Activated CD4-positive, alpha-beta T cell treated with anti-CD3 and anti-CD28 coated beads, Interleukin-2, amount 50 U/mL, for 24 hours (primary cell): ENCODE measurements at regions not wholly inside any gene's neighbourhood (a gene's known extent, or its start where the extent isn't known, plus 50 kb on each side); places are given as distances from the start of the nearest gene placed in this dataset.

ENCODE experiments used
- DNase-seq, 2 donors: peaks; one replicate each; pipeline ENCODE4 v3.0.0-alpha.2; 2020; ENCODE audit warnings: low read depth in 1 of 2, low spot score in 1 of 2

DNA sequence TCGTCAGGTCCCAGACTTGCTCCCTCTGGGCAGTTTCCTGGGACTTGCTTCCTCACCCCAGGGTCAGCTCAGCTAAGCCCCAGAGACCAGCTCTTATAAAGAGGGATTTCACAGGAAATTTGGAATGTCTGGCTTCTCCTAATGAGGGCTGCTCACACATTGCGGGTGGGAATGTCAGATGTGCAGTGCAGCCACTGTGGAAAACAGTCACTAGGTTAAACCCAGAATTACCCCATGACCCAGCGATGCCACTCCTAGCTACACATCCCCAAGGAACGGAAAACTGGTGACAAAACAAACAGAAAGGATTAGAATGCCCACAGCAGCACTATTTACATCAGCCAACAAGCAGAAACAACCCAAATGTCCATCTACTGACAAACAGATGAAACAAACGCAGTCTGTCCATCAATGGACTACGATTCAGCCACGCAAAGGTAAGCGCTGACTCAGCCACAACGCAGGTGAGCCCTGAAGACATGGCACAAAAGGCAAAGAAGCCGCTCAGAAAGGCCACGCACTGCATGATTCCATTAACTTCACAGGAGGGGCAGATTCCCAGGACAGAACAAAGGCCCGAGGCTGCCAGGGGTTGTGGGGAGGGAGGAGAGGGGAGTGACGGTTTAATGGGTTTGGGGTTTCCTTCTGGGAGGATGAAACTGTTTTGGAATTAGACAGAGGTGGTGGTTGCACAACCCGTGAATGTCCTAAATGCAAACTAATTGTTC, 63.0 kb downstream of the NCOR2 start:
- DNase-seq: no peak

DNA sequence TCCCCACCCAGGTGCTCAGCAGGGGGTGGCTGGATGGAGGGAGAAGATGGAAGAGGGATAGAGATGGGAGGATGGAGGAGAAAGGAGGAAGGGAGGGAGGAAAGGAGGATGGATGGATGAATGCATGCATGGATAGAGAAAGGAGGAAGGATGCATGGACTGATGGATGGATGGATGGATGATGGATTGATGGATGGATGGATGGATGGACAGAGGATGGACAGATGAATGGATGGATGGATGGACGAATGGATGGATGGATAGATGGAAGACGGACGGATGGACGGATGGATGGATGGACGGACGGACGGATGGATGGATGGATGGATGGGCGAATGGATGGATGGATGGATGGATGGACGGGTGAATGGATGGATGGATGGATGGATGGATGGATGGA, 64.1 kb downstream of the NCOR2 start:
- DNase-seq: no peak

DNA sequence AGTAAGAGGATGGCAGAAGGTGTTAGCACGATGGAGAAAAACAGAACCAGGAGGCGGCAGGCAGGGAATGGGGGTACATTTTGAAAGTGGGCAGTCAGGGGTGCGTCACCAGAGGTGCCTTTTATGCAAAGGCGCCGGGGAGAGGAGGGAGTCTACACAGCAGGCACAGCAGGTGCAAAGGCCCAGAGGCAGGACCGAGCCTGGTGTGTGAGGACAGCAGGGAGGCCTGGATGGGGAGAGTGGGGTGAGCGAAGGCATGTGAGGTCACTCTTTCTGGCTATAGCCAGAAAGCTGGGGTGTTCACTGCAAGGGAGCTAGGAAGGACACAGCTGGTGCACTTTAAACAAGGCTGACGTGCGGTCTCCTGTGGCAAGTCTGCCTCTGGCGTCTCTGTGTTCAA, 65.0 kb downstream of the NCOR2 start:
- DNase-seq: no peak

DNA sequence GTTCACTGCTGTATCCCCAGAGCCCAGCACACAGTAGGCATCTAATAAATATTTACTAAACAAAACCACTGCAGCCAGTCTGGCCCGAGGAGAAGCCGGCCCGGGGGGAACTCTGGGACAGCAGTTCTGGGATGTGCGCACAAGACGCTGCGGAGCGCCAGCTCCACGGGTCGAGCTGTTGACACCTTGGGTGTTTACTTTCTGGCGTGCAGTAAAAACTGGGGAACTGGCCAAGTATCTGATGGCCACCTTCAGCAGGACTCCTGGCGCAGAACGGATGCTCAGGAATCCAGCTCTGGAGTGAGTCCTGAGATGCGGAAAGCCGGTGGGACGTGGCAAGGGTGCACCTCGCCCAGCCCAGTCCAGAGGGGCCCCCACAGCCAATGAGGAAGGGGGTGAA, 65.6 kb downstream of the NCOR2 start:
- no peak for DNase-seq

DNA sequence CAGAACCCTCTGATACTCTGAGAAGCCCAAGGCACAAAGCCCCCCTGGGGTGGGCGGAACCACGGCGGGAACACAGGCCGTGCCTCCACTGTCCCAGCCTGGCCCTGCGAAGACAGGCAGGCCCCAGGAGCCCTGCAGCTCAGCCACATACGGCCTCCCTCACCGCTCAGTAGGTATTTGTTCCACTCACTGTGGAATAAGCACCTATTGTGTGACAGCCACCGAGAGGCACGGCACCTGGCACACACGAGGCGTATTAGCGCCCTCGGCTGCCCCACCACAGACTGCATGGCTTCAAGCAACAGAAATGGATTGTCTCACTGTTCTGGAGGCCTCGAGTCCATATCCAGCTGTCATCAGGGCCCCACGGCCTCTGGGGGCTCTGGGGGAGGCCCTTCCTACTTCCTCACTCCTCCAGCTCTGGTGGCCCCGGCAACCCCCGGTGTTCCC, 66.3 kb downstream of the NCOR2 start:
- no peak for DNase-seq

DNA sequence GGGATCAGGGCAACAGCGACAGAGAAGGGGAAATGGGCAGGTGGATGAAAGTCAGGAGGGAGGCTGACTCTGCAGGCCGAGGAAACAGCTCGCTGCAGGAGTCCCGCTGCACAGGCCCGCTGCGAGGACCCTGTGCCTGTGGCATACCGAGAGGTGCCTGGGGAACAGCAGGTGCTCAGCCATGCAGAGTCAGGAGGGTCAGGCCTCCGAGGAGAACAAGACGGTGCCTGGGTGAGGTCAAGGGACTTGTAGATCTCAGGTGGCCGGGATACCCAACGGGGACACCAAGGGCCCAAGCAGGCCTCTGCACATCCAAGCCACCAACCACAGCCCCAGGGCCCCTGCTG, 67.5 kb downstream of the NCOR2 start:
- DNase-seq: no peak

DNA sequence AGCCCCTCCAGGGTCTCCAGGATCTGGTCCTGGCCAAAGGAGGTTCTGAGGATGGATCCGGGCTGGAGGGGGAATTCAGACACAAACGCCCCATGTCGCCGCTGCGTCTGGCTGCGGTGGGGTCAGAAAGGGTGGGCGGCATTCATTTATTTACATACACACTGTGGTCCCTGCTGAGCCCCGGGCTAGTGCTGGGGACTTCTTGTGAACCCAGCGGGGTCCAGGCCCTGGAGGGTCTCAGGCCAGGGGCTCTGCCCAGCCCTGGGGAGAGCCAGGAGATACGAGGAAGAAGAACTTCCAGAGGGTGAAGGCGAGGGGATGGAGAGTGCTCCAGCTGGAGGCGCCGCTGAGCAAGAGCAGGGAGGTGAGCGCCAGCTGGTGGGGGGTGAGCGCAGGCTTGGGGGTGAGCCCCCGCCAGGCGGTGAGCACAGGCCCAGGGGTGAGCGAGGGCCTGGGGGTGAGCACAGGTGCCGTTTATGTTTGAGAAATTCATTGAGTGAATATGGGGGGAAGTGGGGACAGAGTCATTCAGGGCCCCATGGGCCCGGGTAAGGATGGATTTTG, 68.1 kb downstream of the NCOR2 start:
- DNase-seq: no peak

DNA sequence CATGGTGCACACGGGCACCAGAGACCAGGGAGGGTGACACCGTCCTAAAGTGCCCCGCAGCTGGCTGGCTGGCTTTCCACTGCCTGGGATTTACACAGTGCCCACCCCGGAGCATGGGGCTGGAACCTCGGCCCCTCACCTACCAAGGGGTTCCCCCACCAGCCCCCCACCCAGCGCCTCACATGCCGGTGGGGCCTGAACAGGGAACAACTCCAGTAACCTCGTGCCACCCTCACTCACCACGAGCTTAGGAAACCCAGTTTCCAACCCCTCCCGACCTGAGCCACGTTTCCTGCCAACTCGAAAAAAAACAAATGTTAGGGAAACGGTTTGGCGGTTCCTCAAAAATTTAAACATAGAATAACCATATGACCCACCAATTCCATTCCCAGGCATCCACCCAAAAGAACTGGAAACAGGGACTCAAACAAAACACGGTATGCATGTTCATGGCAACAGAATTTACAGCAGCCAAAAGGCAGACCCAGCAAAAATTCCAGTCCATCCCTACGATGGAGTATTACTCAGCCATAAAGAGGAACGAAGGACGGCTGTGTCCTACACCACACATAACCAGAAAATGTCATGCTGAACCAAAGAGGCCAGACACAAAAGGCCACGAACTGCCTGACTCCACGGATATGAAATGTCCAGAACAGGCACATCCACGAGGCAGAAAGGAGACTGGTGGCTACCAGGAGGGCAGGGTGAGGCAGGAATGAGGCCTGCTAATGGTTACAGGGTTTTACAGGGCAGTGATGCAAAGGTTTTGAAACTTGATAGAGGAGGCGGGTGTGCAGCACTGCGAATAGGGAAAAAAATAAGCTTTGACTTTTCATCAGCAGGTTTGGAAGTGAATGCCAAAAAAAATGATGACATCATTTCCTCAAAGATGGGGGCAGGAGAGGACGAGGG, 68.9 kb downstream of the NCOR2 start:
- DNase-seq: no peak

DNA sequence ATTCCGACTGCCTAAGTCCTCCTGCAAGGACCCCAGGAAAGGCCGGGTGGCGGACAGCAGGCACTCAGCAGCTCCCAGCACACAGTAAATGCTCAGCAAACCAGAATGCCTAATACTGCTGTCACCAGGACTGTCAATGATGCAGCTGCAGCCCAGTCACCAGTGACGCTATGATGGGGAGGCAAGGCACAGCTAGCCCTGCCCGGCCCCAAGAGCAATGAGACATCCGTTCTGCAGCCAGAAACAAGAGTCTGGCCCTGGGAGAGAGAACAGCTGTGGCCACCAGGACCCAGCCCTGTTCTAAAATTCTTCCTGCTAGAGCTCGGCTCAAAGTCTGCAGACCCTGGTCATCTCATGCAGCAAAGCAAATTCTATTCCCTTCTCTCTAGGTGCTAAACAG, 69.8 kb downstream of the NCOR2 start:
- DNase-seq: no peak

DNA sequence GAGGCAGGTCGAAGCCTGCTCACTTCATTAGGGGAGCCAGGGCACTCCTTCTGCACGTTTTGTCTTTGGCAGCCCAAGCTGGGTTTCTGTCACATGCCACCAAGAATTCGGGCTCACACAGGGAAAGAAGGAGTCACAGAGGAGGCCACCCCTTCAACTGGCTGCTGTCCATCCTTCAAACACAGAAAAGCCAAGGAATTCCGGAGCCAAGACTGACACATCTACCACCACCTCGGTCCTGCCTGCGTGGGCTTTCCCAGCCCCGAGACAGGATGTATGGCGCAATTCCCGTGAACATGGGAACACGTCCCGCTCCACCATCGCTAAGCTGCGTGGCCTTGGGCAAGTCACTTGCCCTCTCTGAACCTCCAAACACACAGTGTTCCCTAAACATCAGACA, 70.4 kb downstream of the NCOR2 start:
- DNase-seq: no peak

DNA sequence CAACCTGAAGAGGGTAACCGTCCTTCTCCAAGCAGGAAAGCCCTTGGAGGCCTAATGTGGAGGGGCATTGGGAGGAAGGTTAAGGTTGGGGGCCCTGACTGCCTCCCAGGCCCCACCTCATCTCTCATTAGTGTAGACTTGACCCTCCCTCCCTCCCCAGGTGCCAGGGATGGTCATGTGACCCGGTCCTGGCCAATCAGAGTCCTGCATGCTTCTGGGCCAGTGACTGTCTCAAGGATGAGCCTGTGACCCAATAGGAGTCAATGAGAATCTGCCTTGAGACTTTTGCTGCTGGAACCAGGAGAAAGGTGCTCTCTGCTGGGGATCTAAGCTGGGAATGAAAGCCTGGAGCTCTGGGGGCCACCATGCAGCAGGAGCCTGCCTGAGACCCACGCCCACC, 70.8 kb downstream of the NCOR2 start:
- DNase-seq: no peak

DNA sequence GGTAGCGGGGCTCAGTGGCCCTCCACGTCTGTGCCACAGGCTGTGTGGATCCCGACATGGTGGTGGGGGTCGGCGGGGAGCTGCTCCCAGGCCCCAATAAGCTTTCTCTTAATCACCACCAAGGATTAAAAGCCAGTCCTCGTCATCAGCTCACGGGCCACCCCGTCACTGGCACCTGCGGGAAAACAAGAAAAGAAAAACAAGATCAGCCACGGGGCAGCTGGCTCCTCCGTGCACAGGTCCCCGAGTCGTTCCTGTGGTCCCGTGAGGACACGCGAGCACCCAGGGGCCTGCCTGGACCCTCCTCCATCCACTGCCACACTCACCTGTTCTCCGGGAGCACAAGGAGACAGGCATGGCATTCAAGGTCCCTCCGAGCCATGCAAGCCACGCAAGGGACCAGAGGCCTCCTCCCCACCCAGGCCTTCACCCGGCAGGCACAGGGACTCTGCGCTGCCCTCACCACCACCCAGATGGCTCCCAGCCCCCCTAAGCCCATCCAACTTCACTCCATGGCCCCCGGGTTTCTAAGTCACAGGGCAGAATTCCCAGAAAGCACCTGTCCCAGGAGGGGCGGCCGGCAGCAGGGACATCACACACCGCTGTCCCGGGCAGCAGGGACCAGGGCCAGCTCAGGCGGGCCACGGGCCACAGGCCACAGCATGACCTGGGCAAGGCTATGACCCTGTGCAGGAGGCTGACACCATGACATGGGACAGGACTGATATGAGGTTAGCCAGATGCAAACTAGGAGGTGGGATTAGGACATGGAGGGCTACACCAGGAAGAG, 72.0 kb downstream of the NCOR2 start:
- DNase-seq: no peak

DNA sequence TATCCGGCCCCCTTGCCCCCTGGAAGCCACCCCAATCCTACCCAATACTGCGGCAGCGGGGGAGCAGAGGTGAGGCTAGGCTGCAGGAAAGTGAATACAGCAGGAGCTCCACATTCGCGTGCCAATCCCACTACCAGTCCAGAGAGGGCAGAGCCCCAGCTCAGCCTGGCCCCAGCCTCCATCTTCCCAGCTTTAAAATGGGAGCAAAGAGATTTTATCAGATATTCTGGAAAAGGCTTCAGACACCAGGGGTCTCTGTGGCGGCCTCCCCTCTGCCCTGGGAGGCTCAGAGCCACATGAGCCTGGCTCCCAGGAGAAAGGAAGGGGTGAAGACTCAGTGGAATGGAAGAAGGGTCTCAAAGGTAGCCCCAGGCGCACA, 72.7 kb downstream of the NCOR2 start:
- DNase-seq: no peak

DNA sequence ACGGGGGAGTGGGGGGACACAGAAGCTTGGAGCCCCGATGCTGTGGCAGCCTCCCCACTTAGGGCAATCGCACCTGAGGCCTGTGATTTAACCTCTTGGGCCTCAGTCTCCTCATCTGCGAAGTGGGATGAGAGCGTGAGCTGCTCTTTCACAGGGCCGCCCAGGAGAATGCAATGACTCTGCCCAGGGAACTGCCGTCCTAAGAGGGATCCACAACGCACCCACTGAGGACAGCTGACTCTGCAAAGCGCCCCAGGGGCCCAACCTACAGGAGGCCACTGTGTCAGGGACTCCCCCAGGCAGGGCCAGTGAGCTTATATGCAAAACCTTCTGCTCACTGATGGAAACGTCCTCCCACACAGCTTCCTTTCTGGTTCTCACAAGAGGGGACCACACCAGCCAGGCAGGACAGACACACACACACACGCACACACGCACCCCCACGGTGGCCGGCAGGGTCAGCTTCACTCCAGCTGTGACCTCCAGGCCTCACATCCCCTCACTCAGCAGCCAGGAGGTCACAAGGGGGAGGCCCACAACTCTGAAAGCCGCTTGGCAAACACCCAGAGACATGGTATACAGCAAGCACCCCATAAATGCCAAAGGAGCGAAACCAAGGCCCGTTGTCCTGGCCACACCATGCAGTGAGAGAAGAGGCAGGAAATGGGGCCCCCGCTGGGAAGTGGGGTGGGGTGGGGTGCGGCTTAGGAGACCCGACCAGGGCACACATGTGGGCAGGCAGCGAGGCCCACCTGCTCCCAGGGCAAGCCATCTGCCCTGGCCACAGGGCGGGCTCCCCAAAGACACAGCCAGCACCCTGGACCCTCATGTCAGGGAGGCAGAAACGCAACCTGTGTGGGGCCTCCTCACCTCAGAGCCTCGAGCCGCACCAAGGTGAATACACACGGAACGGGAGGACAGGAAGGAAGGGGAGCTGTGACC, 73.3 kb downstream of the NCOR2 start:
- peak; percentile 18 to 50 for DNase-seq

DNA sequence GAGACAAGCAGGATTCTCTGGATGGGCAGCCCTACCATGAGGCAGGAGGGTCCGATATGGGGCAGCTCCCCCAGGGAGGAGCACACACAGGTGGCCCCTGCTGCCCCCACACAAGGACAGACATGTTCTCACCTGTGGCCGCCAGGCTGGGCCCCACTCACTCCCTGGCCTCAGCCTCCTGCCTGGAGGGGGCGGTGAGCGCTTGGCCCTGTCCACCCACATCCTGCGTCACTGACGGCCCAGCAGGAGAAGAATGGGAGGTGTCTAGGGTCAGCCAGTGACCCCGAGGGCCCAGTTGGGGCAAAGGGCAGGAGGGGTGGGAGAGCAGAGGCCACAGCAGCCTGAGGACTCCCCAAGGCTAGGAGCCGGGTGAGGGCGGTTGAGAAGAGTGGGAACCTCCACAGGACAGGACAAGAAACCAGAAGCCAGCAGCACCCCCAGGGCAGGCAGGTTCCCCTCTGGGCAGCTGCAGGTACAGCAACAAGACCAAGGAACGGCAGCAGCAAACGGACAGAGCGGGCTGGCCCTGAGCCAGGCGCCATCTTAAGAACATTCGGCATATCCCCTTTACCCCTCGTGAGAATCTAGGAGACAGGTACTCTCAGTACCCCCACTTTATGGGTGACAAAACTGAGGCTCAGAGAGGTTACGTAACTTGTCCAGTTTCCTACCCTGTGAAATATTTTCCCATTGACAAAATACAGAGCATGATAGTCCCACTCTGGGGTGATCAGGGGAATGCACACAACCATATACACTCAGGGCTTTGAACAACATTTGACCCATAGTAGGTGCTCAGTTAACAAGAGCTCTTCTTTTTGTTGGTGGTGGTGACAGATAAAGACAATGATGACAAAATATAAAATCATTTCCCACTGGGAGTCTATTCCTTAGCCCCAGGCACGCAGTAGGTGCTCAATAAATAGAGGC, 74.3 kb downstream of the NCOR2 start:
- DNase-seq: no peak

DNA sequence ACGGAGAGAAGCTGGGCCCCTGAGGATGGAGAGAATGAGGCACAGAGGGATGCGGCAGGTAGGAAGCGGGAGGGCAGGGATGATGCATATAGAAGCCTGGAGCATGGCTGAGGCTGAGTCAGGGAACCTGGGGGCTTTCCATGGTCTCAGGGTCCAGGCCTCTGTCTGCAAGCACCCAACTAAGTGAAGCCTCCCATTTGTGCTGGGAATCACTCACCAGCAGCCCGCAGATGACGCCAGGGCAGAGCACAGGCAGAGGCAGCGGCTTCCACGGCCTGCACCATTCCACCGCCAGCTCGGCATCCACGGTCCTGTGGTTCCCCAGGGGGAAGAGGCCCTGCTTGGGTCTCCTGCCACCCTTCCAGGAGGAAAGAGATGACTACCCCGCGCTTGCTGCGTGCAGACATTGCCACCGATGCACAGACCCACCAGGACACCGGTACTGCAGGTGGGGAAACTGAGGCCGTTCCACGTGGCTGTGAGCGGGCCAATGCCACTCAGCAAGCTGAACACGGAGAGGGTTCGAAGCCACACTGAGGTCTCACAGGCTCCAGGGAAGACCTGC, 75.5 kb downstream of the NCOR2 start:
- no peak for DNase-seq

DNA sequence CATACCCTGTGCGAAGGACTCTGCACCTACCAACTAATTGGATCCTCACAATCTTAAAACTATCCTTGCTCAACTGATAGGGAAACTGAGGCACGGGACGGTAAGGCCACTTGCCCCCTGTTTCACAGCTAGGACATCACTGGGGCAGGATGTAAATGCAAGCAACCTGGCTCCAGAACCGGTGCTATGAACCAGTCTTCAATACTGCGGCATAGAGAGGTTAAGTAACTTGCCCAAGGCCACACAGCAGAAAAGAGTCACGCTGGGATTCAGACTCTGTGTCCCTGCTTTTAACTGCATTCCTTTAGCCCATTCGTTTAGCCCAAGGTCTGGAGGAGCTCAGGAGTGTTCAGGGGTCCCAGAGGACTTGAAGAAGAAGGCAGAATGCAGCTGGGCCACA, 76.1 kb downstream of the NCOR2 start:
- no peak for DNase-seq

DNA sequence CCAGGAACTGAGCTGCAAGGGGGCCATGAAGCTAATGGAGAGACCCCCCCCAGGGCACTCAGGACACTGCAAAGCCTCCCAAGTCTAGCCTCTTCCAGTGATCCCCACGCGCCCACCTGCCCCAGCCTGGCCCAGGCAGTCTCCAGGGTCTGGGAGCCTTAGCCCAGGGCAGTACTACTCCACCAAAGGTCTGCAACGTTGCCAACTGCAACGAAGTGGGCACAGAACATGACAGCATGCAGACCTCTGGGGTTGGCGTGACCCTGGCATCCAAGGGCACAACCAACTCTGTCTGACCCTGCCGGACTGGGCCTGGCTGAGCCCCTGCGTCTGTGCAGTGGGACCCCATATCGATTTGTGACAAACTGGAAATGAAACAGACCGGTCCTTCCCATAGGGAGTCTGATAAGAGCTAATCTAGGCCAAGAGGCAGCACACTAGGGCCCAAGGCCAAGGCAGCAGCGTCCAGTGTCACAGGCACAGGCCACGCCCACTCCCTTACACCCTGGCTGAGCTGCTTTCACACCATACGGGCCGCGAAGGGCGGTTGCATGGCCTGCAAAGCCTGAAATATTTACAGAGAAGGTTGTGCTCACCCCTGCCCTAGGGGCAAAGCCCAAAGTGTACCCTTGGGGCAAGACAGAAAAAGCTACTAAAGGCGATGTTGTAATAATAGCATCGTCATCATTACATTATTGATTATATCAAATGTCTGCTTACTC, 76.7 kb downstream of the NCOR2 start:
- no peak for DNase-seq
